GM21619 (cell line): ENCODE measurements at regions not wholly inside any gene's neighbourhood (a gene's known extent, or its start where the extent isn't known, plus 50 kb on each side); places are given as distances from the start of the nearest gene placed in this dataset.

ENCODE experiments used
- ATAC-seq: cut with Tn5 transposase; IDR thresholded peaks from one replicate; pipeline ENCODE4 v1.9.1; 2021; ENCODE audit not compliant: unreplicated experiment

- no peak for ATAC-seq
Measured at GRCh38 chr2:122210065-122210464, 454.6 kb downstream of the TSN start.

GRCh38 chr2:122210898-122211856 lies 455.7 kb downstream of the TSN start:
- ATAC-seq = no peak

- ATAC-seq = no peak
Measured at GRCh38 chr2:122213312-122213711, 457.9 kb downstream of the TSN start.

DNA sequence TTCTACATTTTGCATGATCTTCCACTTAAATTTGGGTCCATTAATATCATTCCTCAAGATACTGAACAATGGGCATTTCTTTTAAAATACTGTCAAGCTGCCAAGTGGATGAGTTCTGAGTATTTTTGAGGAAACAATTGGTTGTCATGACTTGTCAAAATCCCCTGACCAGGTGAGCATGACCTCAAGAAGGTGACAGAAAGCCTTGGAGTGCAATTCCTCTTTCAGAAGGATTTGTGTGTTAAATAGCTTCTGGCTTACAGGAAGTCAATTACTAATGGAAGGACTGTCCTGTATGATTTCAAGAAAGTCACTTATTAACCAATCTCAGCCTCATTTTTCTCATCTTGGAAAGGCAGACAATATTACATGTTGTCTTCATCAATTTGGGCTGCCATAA lies 460.6 kb downstream of the TSN start:
- no peak for ATAC-seq

DNA sequence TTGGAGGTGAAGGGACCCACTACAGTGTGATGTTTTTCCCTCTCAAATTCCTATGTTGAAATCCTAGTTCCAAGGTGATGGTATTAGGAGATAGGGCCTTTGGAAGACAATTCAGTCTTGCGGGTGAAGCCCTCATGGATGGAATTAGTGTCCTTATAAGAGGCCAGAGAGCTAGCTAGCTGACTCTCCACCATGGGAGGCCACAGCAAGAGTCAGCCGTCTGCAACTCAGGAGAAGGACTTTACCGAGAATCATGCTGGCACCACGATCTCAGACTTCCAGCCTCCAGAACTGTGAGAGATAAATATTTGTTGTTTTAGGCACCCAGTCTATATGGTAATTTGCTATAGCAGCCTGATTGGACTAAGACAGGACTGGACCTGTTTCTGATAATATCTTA lies 461.4 kb downstream of the TSN start:
- no peak for ATAC-seq

GRCh38 chr2:122218596-122218995 lies 463.1 kb downstream of the TSN start:
- ATAC-seq = no peak

DNA sequence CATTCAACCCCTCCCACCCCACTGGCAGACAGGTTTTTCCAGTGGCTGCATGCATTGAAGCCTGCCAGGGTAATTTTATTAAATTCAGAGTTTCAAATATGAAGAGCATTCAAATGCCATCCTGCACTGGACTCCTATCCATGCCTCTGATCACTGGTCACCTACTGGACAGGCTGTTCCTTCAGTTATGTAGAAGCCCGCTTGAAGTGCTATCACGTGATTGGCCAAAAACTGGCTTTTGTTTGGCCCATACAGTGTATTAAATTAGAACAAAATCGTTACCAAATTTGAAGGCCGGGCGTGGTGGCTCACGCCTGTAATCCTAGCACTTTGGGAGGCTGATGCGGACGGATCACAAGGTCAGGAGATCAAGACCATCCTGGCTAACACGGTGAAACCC lies 464.1 kb downstream of the TSN start:
- no peak for ATAC-seq

DNA sequence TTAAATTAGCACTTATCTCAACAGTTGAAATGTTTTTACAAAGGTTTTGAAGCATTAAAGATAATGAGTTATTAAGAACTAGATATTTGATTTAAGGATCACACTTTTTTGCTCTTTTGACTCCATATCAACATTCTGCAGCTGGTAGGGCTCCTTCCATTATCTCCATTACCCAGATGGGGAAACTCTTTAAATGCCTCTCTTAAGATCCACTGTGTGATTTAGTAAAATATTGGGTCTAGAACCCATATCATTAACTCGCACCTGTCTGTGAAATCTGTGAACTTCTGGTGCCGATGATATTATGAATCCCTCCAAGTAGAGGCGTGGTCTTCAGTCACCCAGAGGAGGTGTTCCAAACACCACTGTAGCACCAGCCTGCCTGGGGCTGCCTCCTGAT lies 466.2 kb downstream of the TSN start:
- no peak for ATAC-seq

GRCh38 chr2:122231296-122231695 lies 475.8 kb downstream of the TSN start:
- ATAC-seq = no peak

GRCh38 chr2:122233372-122233771 lies 477.9 kb downstream of the TSN start:
- ATAC-seq = no peak

GRCh38 chr2:122236152-122236874 lies 480.9 kb downstream of the TSN start:
- ATAC-seq = no peak

GRCh38 chr2:122236925-122237324 lies 481.5 kb downstream of the TSN start:
- ATAC-seq = no peak

DNA sequence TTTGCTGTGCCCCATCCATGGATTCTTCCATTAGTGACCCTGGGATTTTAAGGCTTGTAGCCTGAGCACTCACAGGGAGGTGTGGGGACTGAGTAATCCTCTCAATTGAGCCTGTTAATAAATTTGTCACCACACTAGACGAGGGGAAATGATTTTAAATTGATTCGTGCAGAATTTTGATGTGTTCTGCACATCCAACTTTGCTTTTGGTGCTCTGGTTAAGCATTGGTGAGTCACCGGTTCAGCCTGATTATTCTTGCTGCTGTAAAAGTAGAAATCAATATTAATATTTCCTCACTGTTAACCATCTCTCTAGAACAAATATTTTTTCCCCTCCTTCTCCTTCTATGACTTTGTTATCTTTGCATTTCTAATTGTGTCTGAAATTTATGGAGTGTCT lies 482.0 kb downstream of the TSN start:
- no peak for ATAC-seq

- ATAC-seq = no peak
Measured at GRCh38 chr2:122238006-122238559, 482.6 kb downstream of the TSN start.

DNA sequence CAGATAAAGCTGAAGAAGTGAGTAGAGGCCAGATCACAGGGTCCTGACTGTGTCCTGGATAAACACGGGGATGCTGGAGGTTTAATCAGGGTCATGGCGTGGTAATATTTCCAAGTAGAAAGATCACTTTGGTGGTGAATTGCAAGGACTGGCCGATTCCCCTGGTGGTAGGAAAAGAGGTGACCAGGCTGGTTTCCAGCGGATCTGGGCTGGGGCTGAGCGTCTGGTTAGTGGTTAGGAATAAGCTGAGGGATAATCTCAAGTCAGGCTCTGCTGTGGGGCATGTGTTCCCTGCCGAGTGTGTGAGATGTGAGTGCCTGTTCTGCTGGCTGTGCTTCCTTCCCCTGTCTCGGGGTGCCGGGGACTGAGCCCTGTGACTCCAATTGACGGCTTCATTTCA lies 484.0 kb downstream of the TSN start:
- no peak for ATAC-seq

- no peak for ATAC-seq
Measured at GRCh38 chr2:122244598-122245229, 489.3 kb downstream of the TSN start.

- ATAC-seq = no peak
Measured at GRCh38 chr2:122249673-122250072, 494.2 kb downstream of the TSN start.

GRCh38 chr2:122251158-122251557 lies 495.7 kb downstream of the TSN start:
- ATAC-seq = no peak

- ATAC-seq = no peak
Measured at GRCh38 chr2:122251566-122251965, 496.1 kb downstream of the TSN start.

GRCh38 chr2:122255924-122256323 lies 500.5 kb downstream of the TSN start:
- ATAC-seq = no peak

GRCh38 chr2:122261911-122262310 lies 506.5 kb downstream of the TSN start:
- no peak for ATAC-seq
